Lower leg skin (tissue), 4 donors: ENCODE measurements at regions not wholly inside any gene's neighbourhood (a gene's known extent, or its start where the extent isn't known, plus 50 kb on each side); places are given as distances from the start of the nearest gene placed in this dataset.

ENCODE experiments used
- DNase-seq, 2 donors: peaks; one replicate each; pipeline ENCODE4 v3.0.0-alpha.2; 2019; ENCODE audit warnings: low spot score in 2 of 2
- H3K4me3 ChIP-seq: fragments of 200-600 bp; sonication (generic); 2 replicates; pipeline ENCODE4 v1.5.1; 2017; ENCODE audit warnings: mild to moderate bottlenecking, low read depth; ENCODE audit not compliant: poor library complexity, severe bottlenecking
- POLR2A ChIP-seq, 2 donors: fragments of 450-650 bp; IDR thresholded peaks; one replicate each; pipeline ENCODE4 v1.6.1; 2016 to 2017; ENCODE audit warnings: antibody characterized with exemption in 2 of 2, mild to moderate bottlenecking in 1 of 2, moderate library complexity in 1 of 2
- WGBS, 2 donors: methylation state at CpG; one replicate each; pipeline ENCODE4 v1.1.5; 2018; 5-methylcytosine and 5-hydroxymethylcytosine counted together
- intact Hi-C: fragments of 100-400 bp; cut with DNase I; formaldehyde crosslinking; loops from one replicate; pipeline ENCODE4 v1.15.0; 2023; ENCODE audit warnings: low total_unique reads
- TF ChIP-seq, protein P1 (sequence below), 3 donors: fragments of 450-650 bp; IDR thresholded peaks; one replicate each; pipeline ENCODE4 v1.5.1; 2016; ENCODE audit warnings: antibody characterized with exemption in 3 of 3, mild to moderate bottlenecking in 3 of 3, moderate library complexity in 2 of 3

- TF ChIP-seq, protein P1, sequence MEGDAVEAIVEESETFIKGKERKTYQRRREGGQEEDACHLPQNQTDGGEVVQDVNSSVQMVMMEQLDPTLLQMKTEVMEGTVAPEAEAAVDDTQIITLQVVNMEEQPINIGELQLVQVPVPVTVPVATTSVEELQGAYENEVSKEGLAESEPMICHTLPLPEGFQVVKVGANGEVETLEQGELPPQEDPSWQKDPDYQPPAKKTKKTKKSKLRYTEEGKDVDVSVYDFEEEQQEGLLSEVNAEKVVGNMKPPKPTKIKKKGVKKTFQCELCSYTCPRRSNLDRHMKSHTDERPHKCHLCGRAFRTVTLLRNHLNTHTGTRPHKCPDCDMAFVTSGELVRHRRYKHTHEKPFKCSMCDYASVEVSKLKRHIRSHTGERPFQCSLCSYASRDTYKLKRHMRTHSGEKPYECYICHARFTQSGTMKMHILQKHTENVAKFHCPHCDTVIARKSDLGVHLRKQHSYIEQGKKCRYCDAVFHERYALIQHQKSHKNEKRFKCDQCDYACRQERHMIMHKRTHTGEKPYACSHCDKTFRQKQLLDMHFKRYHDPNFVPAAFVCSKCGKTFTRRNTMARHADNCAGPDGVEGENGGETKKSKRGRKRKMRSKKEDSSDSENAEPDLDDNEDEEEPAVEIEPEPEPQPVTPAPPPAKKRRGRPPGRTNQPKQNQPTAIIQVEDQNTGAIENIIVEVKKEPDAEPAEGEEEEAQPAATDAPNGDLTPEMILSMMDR (IDR thresholded peaks at IDR 0.05) = no peak
- TF ChIP-seq POLR2A (IDR thresholded peaks at IDR 0.05) = no peak
- intact Hi-C loops = no loop called here
- H3K4me3 ChIP-seq = no peak overlapping the region
- no peak for DNase-seq
- WGBS, 2 donors = 61 to 67% methylated on average over 6 of the region's 6 CpGs
Observed at GRCh38 chr9:91077624-91078368, 276.2 kb downstream of the SYK start.

GRCh38 chr9:91078369-91078695 is 276.7 kb downstream of the SYK start:
- WGBS, 2 donors = 87 to 89% methylated on average over 5 of the region's 5 CpGs
- intact Hi-C loops = no loop called here
- no peak overlapping the region for H3K4me3 ChIP-seq
- TF ChIP-seq POLR2A (IDR thresholded peaks at IDR 0.05) = no peak
- TF ChIP-seq, protein P1 (IDR thresholded peaks at IDR 0.05) = no peak
- no peak for DNase-seq

- no peak for DNase-seq
- TF ChIP-seq, protein P1 (IDR thresholded peaks at IDR 0.05) = no peak
- TF ChIP-seq POLR2A (IDR thresholded peaks at IDR 0.05) = no peak
- 62 to 82% methylated on average over 4 of the region's 4 CpGs for WGBS, 2 donors
- intact Hi-C loops = no loop called here
- no peak overlapping the region for H3K4me3 ChIP-seq
Observed at GRCh38 chr9:91082731-91083130, 279.0 kb downstream of the AUH start.

GRCh38 chr9:91084896-91085516 is 276.7 kb downstream of the AUH start:
- H3K4me3 ChIP-seq = no peak overlapping the region
- TF ChIP-seq, protein P1 (IDR thresholded peaks at IDR 0.05) = no peak
- TF ChIP-seq POLR2A (IDR thresholded peaks at IDR 0.05) = no peak
- intact Hi-C loops = no loop called here
- WGBS, 2 donors = 82 to 92% methylated on average over 2 of the region's 2 CpGs
- no peak for DNase-seq

- no peak for DNase-seq
- 66 to 77% methylated on average over 2 of the region's 2 CpGs for WGBS, 2 donors
- no peak overlapping the region for H3K4me3 ChIP-seq
- TF ChIP-seq, protein P1 (IDR thresholded peaks at IDR 0.05) = no peak
- no peak for TF ChIP-seq POLR2A (IDR thresholded peaks at IDR 0.05)
- intact Hi-C loops = no loop called here
Observed at GRCh38 chr9:91085517-91086291, 276.0 kb downstream of the AUH start.
